GM13976 (cell line): ENCODE measurements at regions not wholly inside any gene's neighbourhood (a gene's known extent, or its start where the extent isn't known, plus 50 kb on each side); places are given as distances from the start of the nearest gene placed in this dataset.

Experiments
- DNase-seq: peaks from one replicate; pipeline ENCODE4 v3.0.0; 2012; ENCODE audit warnings: low spot score
- in situ Hi-C: fragments of 300-500 bp; cut with MboI; formaldehyde crosslinking; loops from one replicate; pipeline ENCODE4 v1.12.0; 2022; ENCODE audit warnings: low sequenced_read_pairs, mixed read lengths, inconsistent platforms; ENCODE audit not compliant: unreplicated experiment
- TF ChIP-seq, protein P1 (sequence below): IDR thresholded peaks from 2 replicates; pipeline ENCODE4 v1.5.1; 2012; ENCODE audit warnings: borderline replicate concordance, mild to moderate bottlenecking; ENCODE audit not compliant: insufficient read depth; ENCODE audit errors: extremely low read depth, missing control alignments, control extremely low read depth

DNA sequence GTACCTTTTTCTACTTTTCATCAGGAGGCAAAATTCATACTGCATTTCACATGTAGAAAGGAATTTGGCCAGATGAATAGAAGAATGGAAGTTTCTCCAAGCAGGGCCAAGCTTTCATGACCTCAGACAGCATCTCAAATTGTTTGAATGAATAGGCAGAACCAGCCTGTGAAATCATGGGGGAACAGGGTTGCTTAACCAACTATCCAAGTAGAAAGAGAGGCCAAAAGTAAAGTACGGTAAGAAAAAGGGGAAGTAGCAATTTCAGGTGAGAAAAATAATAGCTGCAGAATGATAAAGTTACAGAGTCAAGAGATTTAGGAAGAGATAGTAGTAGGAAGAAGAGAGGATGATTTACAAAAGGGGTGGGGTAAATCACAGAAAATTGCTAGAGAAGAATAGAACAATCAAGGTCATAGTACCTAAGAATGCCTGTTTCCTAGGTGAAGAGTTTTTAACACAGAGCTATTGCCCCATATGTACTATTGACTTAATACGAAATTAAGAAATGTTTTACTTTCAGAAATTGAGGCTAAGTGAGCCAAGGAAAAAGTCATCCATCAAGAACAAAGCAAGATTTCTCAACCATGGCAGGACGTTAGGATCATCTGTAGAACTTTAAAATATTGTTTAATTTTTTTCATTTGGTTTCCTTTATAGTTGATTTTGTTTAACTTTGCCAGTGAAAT lies 177.1 kb upstream of the TET2 start:
- in situ Hi-C loops = loop anchor here (25.0 kb wide), 1 partner anchor 493 kb away; the partner anchor contains the start of gene PPA2
- no peak for DNase-seq
- TF ChIP-seq, protein P1, sequence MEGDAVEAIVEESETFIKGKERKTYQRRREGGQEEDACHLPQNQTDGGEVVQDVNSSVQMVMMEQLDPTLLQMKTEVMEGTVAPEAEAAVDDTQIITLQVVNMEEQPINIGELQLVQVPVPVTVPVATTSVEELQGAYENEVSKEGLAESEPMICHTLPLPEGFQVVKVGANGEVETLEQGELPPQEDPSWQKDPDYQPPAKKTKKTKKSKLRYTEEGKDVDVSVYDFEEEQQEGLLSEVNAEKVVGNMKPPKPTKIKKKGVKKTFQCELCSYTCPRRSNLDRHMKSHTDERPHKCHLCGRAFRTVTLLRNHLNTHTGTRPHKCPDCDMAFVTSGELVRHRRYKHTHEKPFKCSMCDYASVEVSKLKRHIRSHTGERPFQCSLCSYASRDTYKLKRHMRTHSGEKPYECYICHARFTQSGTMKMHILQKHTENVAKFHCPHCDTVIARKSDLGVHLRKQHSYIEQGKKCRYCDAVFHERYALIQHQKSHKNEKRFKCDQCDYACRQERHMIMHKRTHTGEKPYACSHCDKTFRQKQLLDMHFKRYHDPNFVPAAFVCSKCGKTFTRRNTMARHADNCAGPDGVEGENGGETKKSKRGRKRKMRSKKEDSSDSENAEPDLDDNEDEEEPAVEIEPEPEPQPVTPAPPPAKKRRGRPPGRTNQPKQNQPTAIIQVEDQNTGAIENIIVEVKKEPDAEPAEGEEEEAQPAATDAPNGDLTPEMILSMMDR = no peak

DNA sequence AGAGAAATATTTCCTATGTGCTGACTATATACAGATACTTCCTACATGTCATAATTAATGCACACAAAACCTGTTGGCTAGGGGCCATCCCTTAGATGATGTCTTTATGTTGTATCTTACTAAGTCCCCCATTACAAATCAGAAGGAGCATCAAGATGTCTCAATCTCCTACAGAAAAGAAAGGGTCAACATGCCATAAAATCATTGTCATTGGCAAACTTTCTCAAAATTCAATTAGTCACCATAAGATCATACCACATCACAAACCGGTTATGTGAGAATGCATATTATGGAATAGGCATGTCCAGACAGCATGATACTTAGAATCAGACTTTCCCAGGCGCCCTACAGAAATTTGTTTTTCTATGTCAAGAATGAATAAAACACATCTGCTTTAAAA lies 175.2 kb upstream of the TET2 start:
- in situ Hi-C loops = loop anchor here (25.0 kb wide), 1 partner anchor 491 kb away; the partner anchor contains the start of gene PPA2
- TF ChIP-seq, protein P1 = no peak
- no peak for DNase-seq

DNA sequence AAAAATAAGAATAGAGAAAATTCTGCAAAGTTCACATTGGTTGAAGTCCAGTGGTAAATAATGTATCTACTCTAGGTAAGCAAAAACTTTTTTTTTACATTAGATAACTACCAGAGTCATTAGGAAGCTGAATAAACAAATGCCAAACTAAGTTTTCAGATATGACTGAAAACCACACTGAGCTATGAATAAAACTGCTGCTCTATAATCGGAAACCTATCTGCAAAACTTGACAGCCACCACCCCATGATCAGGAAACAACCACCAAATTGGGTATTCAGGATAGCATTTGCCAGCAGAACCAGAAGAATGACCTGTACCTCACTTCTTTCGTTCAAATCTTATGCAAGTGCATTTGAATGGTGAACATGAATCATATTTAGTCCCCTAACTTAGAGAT lies 173.0 kb upstream of the TET2 start:
- DNase-seq = no peak
- TF ChIP-seq, protein P1 = no peak
- in situ Hi-C loops = loop anchor here (25.0 kb wide), 1 partner anchor 489 kb away; the partner anchor contains the start of gene PPA2

DNA sequence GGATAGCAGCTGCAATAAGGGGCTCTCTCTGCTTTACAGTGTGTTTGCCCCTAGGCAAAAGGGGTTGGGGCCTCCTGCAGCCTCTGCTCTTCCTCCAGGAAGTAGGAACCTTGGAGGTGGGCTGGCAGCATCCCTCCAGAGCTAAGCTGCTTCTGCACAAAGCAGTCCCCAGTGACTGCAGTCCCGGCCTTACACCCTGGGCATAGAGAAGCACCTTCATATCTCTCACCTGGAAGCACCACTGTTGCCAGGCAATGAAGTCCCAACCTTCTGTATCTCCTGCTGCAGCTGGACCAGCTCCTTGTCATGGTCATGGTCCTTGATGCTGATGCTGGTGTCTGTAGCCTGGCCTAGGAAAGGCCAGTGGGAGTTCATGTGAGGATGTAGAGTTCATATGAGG lies 171.1 kb upstream of the TET2 start:
- in situ Hi-C loops = no loop called here
- TF ChIP-seq, protein P1 = no peak
- no peak for DNase-seq

DNA sequence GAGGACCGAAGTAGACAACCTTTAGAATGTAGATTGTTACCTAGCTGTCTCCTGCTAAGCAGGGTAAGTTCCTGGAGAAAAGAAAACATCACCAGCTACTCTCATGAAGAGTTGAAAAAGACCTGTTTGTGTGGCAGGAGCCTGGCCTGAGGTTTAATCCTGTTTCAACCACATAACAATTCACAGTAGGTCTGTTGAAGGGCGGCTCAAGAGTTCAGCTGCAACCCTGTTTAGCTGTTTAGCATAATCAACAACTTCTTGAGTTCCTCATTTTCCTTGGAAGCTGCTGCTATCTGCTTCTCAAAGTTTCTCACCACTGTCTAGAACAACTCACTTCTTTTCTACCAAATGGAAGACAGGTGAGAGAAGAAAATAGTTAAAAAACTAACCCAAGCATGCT lies 170.4 kb upstream of the TET2 start:
- in situ Hi-C loops = no loop called here
- DNase-seq = no peak
- TF ChIP-seq, protein P1 = no peak

DNA sequence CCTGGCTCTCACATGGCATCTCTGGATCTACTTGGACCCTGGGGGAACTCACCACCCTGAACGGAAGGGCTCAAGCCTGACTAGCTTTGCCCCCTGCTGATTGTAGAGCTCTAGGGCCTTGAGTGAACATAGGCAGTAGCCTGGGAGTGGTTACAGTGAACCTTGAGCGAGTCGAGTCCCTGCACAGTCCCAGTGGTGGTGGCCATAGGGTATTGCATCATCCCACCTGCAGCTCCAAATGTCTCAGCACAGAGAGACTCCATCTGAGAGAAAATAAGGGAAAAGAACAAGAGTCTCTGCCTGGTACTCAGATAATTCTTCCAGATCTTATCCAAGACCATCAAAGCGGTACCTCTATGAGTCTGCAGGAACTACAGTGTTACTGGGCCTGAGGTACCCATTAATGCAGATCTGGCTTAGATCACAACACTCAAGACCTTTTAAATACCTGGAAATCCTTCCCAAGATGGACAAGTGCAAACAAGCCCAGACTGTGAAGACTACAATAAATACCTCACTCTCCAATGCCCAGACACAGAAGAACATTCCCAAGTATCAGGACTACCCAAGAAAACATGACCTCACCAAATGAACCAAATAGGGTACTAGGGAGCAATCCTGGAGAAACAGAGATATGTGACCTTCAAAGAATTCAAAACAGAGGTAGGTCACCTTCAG lies 167.5 kb upstream of the TET2 start:
- in situ Hi-C loops = no loop called here
- TF ChIP-seq, protein P1 = no peak
- no peak for DNase-seq
